Gastroesophageal sphincter (tissue), 4 donors: ENCODE measurements at regions not wholly inside any gene's neighbourhood (a gene's known extent, or its start where the extent isn't known, plus 50 kb on each side); places are given as distances from the start of the nearest gene placed in this dataset.

Source experiments
- ATAC-seq: fragments of 150-250 bp; one replicate; pipeline ENCODE4 v1.9.1; 2016; ENCODE audit warnings: mild to moderate bottlenecking, moderate library complexity
- H3K27ac ChIP-seq, 4 donors: fragments of 200-600 bp; sonication (generic) in 3 of 4; 1 replicate in 3 of 4; 2 replicates in 1 of 4; pipeline ENCODE4 v1.5.1; 2016 to 2019
- H3K27me3 ChIP-seq: fragments of 200-600 bp; sonication (generic); one replicate; pipeline ENCODE4 v1.5.1; 2019
- H3K36me3 ChIP-seq, 2 donors: fragments of 200-600 bp; sonication (generic); one replicate each; pipeline ENCODE4 v1.5.1; 2019; ENCODE audit warnings: control low read depth in 1 of 2
- H3K4me1 ChIP-seq, 3 donors: fragments of 200-600 bp; sonication (generic); 1 replicate in 2 of 3; 2 replicates in 1 of 3; pipeline ENCODE4 v1.5.1; 2016 to 2019; ENCODE audit warnings: control low read depth in 2 of 3
- H3K4me3 ChIP-seq, 2 donors: fragments of 200-600 bp; sonication (generic); one replicate each; pipeline ENCODE4 v1.5.1; 2019; ENCODE audit warnings: mild to moderate bottlenecking in 1 of 2, moderate library complexity in 1 of 2
- H3K9me3 ChIP-seq, 3 donors: fragments of 200-600 bp; sonication (generic); one replicate each; pipeline ENCODE4 v1.5.1; 2017 to 2019; ENCODE audit warnings: control low read depth in 2 of 3
- EP300 ChIP-seq: sonication (generic); formaldehyde crosslinking; IDR thresholded peaks from one replicate; pipeline ENCODE4 v1.6.1; 2017; ENCODE audit warnings: antibody characterized with exemption, mild to moderate bottlenecking
- POLR2A ChIP-seq, 2 donors: fragments of 450-650 bp; IDR thresholded peaks; one replicate each; pipeline ENCODE4 v1.6.1; 2017; ENCODE audit warnings: antibody characterized with exemption in 2 of 2, mild to moderate bottlenecking in 2 of 2, moderate library complexity in 1 of 2
- POLR2AphosphoS5 ChIP-seq: sonication (generic); formaldehyde crosslinking; IDR thresholded peaks from one replicate; pipeline ENCODE4 v1.6.1; 2017; ENCODE audit warnings: antibody characterized with exemption
- WGBS, 2 donors: methylation state at CpG; one replicate each; pipeline ENCODE4 v1.1.5; 2018; ENCODE audit warnings: low coverage in 1 of 2; 5-methylcytosine and 5-hydroxymethylcytosine counted together
- TF ChIP-seq, protein P1 (sequence below), 4 experiments: fragments of 200-600 bp in 2 of 4; fragments of 450-650 bp in 2 of 4; sonication (generic) in 1 of 4; IDR thresholded peaks; one replicate each; pipeline ENCODE4 v1.5.1; 2017 to 2019; ENCODE audit warnings: antibody characterized with exemption in 4 of 4, mild to moderate bottlenecking in 2 of 4, moderate library complexity in 2 of 4

DNA sequence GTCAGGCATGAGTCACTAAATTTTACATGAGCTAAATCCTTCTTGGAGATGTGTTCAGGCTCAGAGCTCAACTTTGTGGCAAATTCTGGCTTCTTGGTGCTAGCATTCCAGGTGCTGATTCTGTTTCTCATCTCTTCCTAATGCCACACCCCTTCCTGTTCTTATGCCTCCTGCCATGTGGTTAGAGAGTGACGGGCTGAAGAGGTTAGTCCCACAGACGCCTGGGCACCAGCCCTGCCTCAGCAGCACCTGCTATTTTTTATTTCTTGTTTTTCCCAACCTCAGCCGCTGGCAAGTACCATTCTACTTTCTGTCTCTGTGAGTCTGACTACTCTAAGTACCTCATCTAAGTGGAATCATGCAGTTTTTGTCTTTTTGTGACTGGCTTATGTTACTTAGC, 329.5 kb downstream of the KCNRG start:
- H3K4me3 ChIP-seq: no peak overlapping the region
- no peaks in the 10 kb centered on the region for H3K36me3 ChIP-seq
- TF ChIP-seq POLR2A (IDR thresholded peaks at IDR 0.05): no peak
- no peaks in the 10 kb centered on the region for H3K27me3 ChIP-seq
- no peak overlapping the region for H3K27ac ChIP-seq
- peaks cover 0 to 10% (median 0%) of the 10 kb centered on the region in 3 donors for H3K4me1 ChIP-seq
- no peaks in the 10 kb centered on the region for H3K9me3 ChIP-seq
- no peak for ATAC-seq
- WGBS, 2 donors: 42 to 78% methylated on average over 2 of the region's 3 CpGs

DNA sequence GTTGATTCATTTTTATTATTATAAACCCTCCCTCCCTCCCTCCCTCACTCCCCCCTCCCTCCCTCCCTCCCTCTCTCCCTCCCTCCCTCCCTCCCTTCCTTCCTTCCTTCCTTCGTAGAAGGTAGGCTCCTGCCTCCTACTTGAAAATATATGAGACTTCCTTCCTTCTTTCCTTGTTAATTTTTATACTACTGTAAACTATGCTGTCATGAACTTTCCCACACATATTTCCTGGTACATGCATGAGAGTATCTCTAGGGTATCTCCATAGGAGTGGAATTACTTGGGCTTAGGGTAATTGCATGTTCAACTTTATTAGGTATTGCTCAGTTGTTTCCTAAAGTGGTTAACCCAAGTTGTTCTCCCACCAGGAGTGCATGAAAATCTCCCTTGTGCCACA, 330.6 kb downstream of the KCNRG start:
- TF ChIP-seq EP300: no peak
- TF ChIP-seq POLR2AphosphoS5: no peak
- TF ChIP-seq, protein P1, sequence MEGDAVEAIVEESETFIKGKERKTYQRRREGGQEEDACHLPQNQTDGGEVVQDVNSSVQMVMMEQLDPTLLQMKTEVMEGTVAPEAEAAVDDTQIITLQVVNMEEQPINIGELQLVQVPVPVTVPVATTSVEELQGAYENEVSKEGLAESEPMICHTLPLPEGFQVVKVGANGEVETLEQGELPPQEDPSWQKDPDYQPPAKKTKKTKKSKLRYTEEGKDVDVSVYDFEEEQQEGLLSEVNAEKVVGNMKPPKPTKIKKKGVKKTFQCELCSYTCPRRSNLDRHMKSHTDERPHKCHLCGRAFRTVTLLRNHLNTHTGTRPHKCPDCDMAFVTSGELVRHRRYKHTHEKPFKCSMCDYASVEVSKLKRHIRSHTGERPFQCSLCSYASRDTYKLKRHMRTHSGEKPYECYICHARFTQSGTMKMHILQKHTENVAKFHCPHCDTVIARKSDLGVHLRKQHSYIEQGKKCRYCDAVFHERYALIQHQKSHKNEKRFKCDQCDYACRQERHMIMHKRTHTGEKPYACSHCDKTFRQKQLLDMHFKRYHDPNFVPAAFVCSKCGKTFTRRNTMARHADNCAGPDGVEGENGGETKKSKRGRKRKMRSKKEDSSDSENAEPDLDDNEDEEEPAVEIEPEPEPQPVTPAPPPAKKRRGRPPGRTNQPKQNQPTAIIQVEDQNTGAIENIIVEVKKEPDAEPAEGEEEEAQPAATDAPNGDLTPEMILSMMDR (IDR thresholded peaks at IDR 0.05): no peak
- TF ChIP-seq POLR2A (IDR thresholded peaks at IDR 0.05): no peak
- WGBS, 2 donors: 75% methylated on average over 1 of the region's 1 CpG; no CpG with 5 or more reads in 1 of the 2 donors

DNA sequence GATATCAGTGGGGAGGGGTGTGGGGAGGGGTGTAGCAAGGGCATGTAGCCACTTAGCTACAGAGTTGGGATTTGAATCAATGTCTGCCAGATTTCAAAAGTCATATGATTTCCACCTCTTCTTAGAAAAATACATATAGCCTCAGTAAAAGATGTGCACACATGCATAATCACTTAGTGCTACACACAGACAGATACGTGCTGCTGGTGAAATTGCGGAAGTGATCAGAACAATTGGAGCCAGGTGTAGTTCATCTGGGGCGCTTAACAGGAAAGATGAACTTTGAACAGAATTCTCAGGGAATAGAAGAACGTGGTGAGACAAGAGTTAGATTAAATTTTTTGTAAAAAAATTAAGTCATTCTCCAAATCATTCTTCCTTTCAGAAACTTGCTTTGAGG, 333.1 kb downstream of the KCNRG start:
- peaks cover 0 to 6% (median 0%) of the 10 kb centered on the region in 3 donors for H3K4me1 ChIP-seq
- no peak overlapping the region for H3K4me3 ChIP-seq
- H3K27me3 ChIP-seq: no peaks in the 10 kb centered on the region
- no peak for ATAC-seq
- WGBS, 2 donors: 68 to 86% methylated on average over 3 to 4 of the region's 4 CpGs
- H3K9me3 ChIP-seq: no peaks in the 10 kb centered on the region
- no peaks in the 10 kb centered on the region for H3K36me3 ChIP-seq
- TF ChIP-seq POLR2A (IDR thresholded peaks at IDR 0.05) (no peak), EP300 (no peak), POLR2AphosphoS5 (no peak)
- TF ChIP-seq, protein P1 (IDR thresholded peaks at IDR 0.05): no peak
- no peak overlapping the region for H3K27ac ChIP-seq

More for the DNA sequence above, 330.6 kb downstream of the KCNRG start:
- Histone ChIP-seq H3K4me3 (no peak overlapping the region), H3K9me3 (no peaks in the 10 kb centered on the region), H3K36me3 (no peaks in the 10 kb centered on the region), H3K27me3 (no peaks in the 10 kb centered on the region), H3K27ac (no peak overlapping the region), H3K4me1 (no peaks in the 10 kb centered on the region)
- no peak for ATAC-seq

DNA sequence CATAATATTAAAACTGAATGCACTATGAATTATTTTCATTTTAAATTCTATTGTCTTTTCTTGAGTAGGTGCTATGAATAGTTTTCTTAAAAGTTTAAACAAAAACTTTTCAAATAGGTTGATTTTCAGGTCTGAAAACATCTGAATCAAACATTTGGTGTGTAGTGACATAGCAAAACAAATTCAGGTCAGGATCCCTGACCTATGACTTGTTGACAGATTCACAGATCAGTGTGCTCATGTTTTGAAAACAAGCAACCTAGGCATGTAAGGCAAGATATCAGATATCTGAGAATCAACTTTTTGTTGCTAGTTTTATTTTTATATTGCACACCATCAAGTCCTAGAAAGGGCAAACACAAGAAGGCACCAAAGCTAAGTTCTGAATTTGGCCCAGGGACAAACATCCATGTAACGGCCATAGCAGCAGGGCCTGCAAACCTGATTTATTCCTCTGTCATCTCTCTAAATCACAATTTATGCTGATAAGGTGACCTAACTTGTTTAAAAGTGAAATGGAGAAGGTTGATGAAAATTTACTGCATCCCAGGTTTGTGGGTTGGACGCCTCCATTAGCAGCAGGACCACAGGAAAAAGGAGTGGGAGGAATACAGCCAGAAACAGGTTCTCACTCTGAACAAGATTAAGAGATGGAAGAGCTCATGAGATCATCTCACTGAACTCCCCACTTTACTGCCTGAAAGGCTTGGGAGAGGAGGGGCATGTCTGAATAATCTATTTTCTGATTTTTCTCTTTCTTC, 337.7 kb downstream of the KCNRG start:
- no peaks in the 10 kb centered on the region for H3K9me3 ChIP-seq
- H3K4me1 ChIP-seq: peaks cover 3 to 30% (median 9%) of the 10 kb centered on the region in 3 donors
- 86 to 90% methylated on average over 2 of the region's 2 CpGs for WGBS, 2 donors
- H3K27me3 ChIP-seq: no peaks in the 10 kb centered on the region
- no peaks in the 10 kb centered on the region for H3K36me3 ChIP-seq
- TF ChIP-seq POLR2A (IDR thresholded peaks at IDR 0.05) (no peak), POLR2AphosphoS5 (no peak), EP300 (no peak)
- TF ChIP-seq, protein P1 (IDR thresholded peaks at IDR 0.05): no peak
- peak overlapping the region in 1 of 4 donors; percentile 57 for H3K27ac ChIP-seq
- H3K4me3 ChIP-seq: no peak overlapping the region
- ATAC-seq: no peak

DNA sequence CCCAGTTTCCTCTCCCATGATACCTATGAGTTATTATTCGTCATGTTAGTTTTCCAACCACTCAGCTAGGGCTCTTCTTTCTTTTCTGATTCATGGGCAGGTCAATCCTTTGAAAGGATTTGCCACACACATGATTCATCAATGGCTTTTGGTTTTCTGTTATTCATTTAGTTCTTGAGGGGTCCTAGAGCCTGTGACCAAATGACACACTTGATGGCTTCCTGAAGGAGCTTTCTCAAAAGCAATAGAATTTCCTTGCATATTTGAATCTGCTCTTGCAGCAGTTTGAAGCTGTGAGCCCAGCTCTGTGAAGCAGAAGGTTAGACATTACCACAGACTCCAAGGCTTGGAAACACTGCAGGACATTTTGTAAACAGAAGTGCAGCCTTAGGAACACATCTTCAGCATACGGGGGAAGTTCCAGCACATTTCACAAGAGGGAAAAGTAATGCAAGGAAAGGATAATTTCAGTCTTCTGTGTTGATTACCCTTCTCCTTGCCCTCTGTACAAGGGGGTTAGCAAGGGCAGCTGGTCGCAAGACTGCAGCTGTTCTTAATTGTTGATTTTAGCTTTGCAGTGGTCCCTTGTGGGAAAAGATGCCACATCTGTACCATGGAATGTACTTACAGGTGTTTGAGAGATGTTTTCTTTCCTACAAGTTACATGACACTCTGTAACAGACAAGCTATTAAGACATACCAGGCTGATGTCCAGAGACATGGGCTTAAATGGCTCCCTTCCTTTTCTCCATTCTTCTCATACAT, 338.6 kb downstream of the KCNRG start:
- 42 to 66% methylated on average over 3 of the region's 3 CpGs for WGBS, 2 donors
- Histone ChIP-seq H3K4me3 (no peak overlapping the region), H3K4me1 (peaks cover 12 to 39% (median 14%) of the 10 kb centered on the region in 3 donors), H3K36me3 (no peaks in the 10 kb centered on the region), H3K27ac (peak overlapping the region in 3 of 4 donors; percentile 27 to 57 (median 28)), H3K27me3 (no peaks in the 10 kb centered on the region), H3K9me3 (no peaks in the 10 kb centered on the region)
- TF ChIP-seq EP300 (no peak), POLR2AphosphoS5 (no peak)
- ATAC-seq: peak; percentile 82
